MCF 10A (cell line): ENCODE measurements at regions not wholly inside any gene's neighbourhood (a gene's known extent, or its start where the extent isn't known, plus 50 kb on each side); places are given as distances from the start of the nearest gene placed in this dataset.

ENCODE experiments used
- BruUV-seq: library from RNA; stranded (reverse); fragments of 400-500 nt; replicated peaks from 2 replicates; lab custom pipeline; 2021; lab: Mats Ljungman, UMichigan
- CTCF ChIA-PET: fragments of 300-600 bp; sonication (Branson Sonifier 250); formaldehyde crosslinking; extraction: SDS; loops from one replicate; lab custom pipeline; 2021; ENCODE audit warnings: antibody characterized with exemption, inconsistent platforms; lab: Yijun Ruan, JAX
- POLR2A ChIA-PET: fragments of 300-600, 350-650 bp; sonication (Branson Sonifier 250); formaldehyde crosslinking; extraction: SDS; loops from one replicate; lab custom pipeline; 2020; ENCODE audit warnings: antibody characterized with exemption, inconsistent platforms; lab: Yijun Ruan, JAX
- DNase-seq: peaks from one replicate; pipeline ENCODE4 v3.0.0-alpha.2; 2018; ENCODE audit not compliant: unreplicated experiment
- H3K27ac Mint-ChIP-seq: one replicate; pipeline ENCODE4 v1.8.0; 2022; ENCODE audit warnings: mild to moderate bottlenecking, low read depth, mixed read lengths; ENCODE audit not compliant: unreplicated experiment
- H3K27me3 Mint-ChIP-seq: one replicate; pipeline ENCODE4 v1.8.0; 2022; ENCODE audit warnings: mixed read lengths; ENCODE audit not compliant: insufficient read depth, unreplicated experiment
- H3K36me3 Mint-ChIP-seq: one replicate; pipeline ENCODE4 v1.8.0; 2022; ENCODE audit warnings: mild to moderate bottlenecking, moderate library complexity, mixed read lengths; ENCODE audit not compliant: insufficient read depth, unreplicated experiment
- H3K4me1 Mint-ChIP-seq: one replicate; pipeline ENCODE4 v1.8.0; 2022; ENCODE audit warnings: mixed read lengths; ENCODE audit not compliant: insufficient read depth, unreplicated experiment
- H3K4me3 Mint-ChIP-seq: one replicate; pipeline ENCODE4 v1.8.0; 2022; ENCODE audit warnings: mild to moderate bottlenecking, moderate library complexity, mixed read lengths; ENCODE audit not compliant: unreplicated experiment
- H3K9me3 Mint-ChIP-seq: one replicate; pipeline ENCODE4 v1.8.0; 2022; ENCODE audit warnings: mixed read lengths; ENCODE audit not compliant: unreplicated experiment
- intact Hi-C: fragments of 100-400 bp; cut with micrococcal nuclease; formaldehyde crosslinking; loops from 2 replicates; pipeline ENCODE4 v1.14.1; 2022
- TF ChIP-seq, protein P1 (sequence below): fragments of 200-600 bp; IDR thresholded peaks from one replicate; pipeline ENCODE4 v1.8.0; 2022; ENCODE audit warnings: antibody characterized with exemption, mild to moderate bottlenecking; ENCODE audit not compliant: unreplicated experiment

- Mint-ChIP-seq H3K36me3 (no peaks in the 10 kb centered on the region), H3K4me3 (no peak overlapping the region), H3K4me1 (no peaks in the 10 kb centered on the region), H3K27ac (no peak overlapping the region), H3K27me3 (peaks cover 78% of the 10 kb centered on the region), H3K9me3 (no peaks in the 10 kb centered on the region)
- TF ChIP-seq, protein P1, sequence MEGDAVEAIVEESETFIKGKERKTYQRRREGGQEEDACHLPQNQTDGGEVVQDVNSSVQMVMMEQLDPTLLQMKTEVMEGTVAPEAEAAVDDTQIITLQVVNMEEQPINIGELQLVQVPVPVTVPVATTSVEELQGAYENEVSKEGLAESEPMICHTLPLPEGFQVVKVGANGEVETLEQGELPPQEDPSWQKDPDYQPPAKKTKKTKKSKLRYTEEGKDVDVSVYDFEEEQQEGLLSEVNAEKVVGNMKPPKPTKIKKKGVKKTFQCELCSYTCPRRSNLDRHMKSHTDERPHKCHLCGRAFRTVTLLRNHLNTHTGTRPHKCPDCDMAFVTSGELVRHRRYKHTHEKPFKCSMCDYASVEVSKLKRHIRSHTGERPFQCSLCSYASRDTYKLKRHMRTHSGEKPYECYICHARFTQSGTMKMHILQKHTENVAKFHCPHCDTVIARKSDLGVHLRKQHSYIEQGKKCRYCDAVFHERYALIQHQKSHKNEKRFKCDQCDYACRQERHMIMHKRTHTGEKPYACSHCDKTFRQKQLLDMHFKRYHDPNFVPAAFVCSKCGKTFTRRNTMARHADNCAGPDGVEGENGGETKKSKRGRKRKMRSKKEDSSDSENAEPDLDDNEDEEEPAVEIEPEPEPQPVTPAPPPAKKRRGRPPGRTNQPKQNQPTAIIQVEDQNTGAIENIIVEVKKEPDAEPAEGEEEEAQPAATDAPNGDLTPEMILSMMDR, result no peak
- ChIA-PET POLR2A (no interaction called here), CTCF (no interaction called here)
- no peak for DNase-seq
- intact Hi-C loops, result no loop called here
- BruUV-seq, result no TSS peak
These were observed 1130.3 kb upstream of the CNTN5 start for GRCh38 chr11:97890466-97890865.

GRCh38 chr11:97893612-97894011 is 1127.1 kb upstream of the CNTN5 start:
- Mint-ChIP-seq H3K27me3 (peaks cover 80% of the 10 kb centered on the region), H3K36me3 (no peaks in the 10 kb centered on the region), H3K27ac (no peak overlapping the region), H3K9me3 (no peaks in the 10 kb centered on the region), H3K4me1 (no peaks in the 10 kb centered on the region), H3K4me3 (no peak overlapping the region)
- intact Hi-C loops, result no loop called here
- TF ChIP-seq, protein P1, result no peak
- DNase-seq, result no peak
- ChIA-PET CTCF (no interaction called here), POLR2A (no interaction called here)
- BruUV-seq, result no TSS peak

- BruUV-seq, result no TSS peak
- no peaks in the 10 kb centered on the region for H3K9me3 Mint-ChIP-seq
- TF ChIP-seq, protein P1, result no peak
- H3K4me3 Mint-ChIP-seq, result no peak overlapping the region
- POLR2A ChIA-PET, result interaction anchor here (0.5 kb wide), 1 partner anchor 33 kb away, joined by 3 read pairs; no protein-coding TSS in a partner anchor
- H3K27me3 Mint-ChIP-seq, result peaks cover 74% of the 10 kb centered on the region
- H3K36me3 Mint-ChIP-seq, result no peaks in the 10 kb centered on the region
- CTCF ChIA-PET, result no interaction called here
- H3K4me1 Mint-ChIP-seq, result no peaks in the 10 kb centered on the region
- intact Hi-C loops, result no loop called here
- no peak for DNase-seq
- H3K27ac Mint-ChIP-seq, result no peak overlapping the region
These were observed 1125.8 kb upstream of the CNTN5 start for GRCh38 chr11:97894978-97895377.

DNA sequence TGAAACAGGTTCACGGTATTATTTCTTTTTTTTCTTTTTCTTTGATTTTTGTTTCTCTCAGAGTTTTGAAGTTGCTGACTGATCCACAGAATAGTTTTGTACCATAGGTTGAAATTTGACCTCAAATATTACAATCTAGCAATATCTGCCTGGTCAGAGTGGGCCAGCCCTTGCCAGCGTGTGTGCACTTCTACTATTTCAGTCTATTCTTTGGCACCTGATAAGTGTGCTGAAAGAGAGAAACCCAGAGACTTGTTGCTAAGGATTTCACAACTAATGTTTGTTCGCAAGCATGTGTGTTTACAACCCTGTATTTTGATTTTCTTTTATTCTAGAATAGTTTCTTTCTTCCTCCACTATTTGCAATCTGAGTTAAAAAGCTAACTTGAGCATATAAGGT is 1125.2 kb upstream of the CNTN5 start:
- BruUV-seq, result no TSS peak
- no peak overlapping the region for H3K27ac Mint-ChIP-seq
- no peak for DNase-seq
- ChIA-PET POLR2A (interaction anchor here (1.2 kb wide), 1 partner anchor 13 kb away, joined by 4 read pairs; no protein-coding TSS in a partner anchor), CTCF (no interaction called here)
- peaks cover 73% of the 10 kb centered on the region for H3K27me3 Mint-ChIP-seq
- intact Hi-C loops, result no loop called here
- H3K36me3 Mint-ChIP-seq, result no peaks in the 10 kb centered on the region
- TF ChIP-seq, protein P1, result no peak
- no peak overlapping the region for H3K4me3 Mint-ChIP-seq
- H3K4me1 Mint-ChIP-seq, result no peaks in the 10 kb centered on the region
- H3K9me3 Mint-ChIP-seq, result no peaks in the 10 kb centered on the region
